Glutamatergic neuron (in vitro differentiated cells): ENCODE measurements at regions not wholly inside any gene's neighbourhood (a gene's known extent, or its start where the extent isn't known, plus 50 kb on each side); places are given as distances from the start of the nearest gene placed in this dataset.

Source experiments
- DNase-seq: peaks from one replicate; pipeline ENCODE4 v3.0.0; 2022
- H3K27ac Mint-ChIP-seq: one replicate; pipeline ENCODE4 v1.8.0; 2020; ENCODE audit warnings: mild to moderate bottlenecking, mixed read lengths, inconsistent platforms; ENCODE audit not compliant: unreplicated experiment
- H3K27me3 Mint-ChIP-seq: one replicate; pipeline ENCODE4 v1.8.0; 2020; ENCODE audit warnings: mild to moderate bottlenecking, moderate library complexity, mixed read lengths, inconsistent platforms; ENCODE audit not compliant: unreplicated experiment
- H3K36me3 Mint-ChIP-seq: one replicate; pipeline ENCODE4 v1.8.0; 2020; ENCODE audit warnings: mild to moderate bottlenecking, mixed read lengths, inconsistent platforms; ENCODE audit not compliant: unreplicated experiment
- H3K4me1 Mint-ChIP-seq: one replicate; pipeline ENCODE4 v1.8.0; 2020; ENCODE audit warnings: mild to moderate bottlenecking, low read depth, mixed read lengths, inconsistent platforms; ENCODE audit not compliant: unreplicated experiment
- H3K4me3 Mint-ChIP-seq: one replicate; pipeline ENCODE4 v1.8.0; 2020; ENCODE audit warnings: mild to moderate bottlenecking, mixed read lengths, inconsistent platforms; ENCODE audit not compliant: unreplicated experiment
- H3K9me3 Mint-ChIP-seq: one replicate; pipeline ENCODE4 v1.8.0; 2020; ENCODE audit warnings: mild to moderate bottlenecking, moderate library complexity, mixed read lengths, inconsistent platforms; ENCODE audit not compliant: unreplicated experiment
- TF ChIP-seq, protein P1 (sequence below): fragments of 200-600 bp; sonication (generic); IDR thresholded peaks from one replicate; pipeline ENCODE4 v1.5.0; 2021; ENCODE audit not compliant: partially characterized antibody, unreplicated experiment

DNA sequence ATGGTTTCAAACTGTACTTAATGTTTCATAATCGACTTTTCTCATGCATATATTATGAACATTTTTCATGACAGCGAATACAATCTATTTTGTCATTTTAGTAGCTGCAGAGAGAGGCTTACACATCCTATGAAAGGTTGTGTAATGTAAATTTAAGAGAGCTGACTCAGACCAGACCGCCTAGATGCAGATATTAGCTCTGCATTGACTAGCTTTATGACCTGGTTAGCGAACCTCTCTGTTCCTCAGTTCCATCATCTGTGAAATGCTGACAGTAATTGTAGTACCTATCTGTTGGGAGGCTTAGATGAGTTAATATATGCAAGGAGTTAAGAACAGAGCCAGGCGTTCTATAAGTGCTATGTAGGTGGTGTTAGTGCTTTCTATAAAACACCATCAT is 116.2 kb upstream of the RASGRP1 start:
- Mint-ChIP-seq H3K27me3 (peaks cover 1% of the 10 kb centered on the region), H3K27ac (no peak overlapping the region), H3K36me3 (no peaks in the 10 kb centered on the region), H3K4me3 (no peak overlapping the region), H3K4me1 (no peaks in the 10 kb centered on the region), H3K9me3 (no peaks in the 10 kb centered on the region)
- TF ChIP-seq, protein P1, sequence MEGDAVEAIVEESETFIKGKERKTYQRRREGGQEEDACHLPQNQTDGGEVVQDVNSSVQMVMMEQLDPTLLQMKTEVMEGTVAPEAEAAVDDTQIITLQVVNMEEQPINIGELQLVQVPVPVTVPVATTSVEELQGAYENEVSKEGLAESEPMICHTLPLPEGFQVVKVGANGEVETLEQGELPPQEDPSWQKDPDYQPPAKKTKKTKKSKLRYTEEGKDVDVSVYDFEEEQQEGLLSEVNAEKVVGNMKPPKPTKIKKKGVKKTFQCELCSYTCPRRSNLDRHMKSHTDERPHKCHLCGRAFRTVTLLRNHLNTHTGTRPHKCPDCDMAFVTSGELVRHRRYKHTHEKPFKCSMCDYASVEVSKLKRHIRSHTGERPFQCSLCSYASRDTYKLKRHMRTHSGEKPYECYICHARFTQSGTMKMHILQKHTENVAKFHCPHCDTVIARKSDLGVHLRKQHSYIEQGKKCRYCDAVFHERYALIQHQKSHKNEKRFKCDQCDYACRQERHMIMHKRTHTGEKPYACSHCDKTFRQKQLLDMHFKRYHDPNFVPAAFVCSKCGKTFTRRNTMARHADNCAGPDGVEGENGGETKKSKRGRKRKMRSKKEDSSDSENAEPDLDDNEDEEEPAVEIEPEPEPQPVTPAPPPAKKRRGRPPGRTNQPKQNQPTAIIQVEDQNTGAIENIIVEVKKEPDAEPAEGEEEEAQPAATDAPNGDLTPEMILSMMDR: no peak
- DNase-seq: no peak

DNA sequence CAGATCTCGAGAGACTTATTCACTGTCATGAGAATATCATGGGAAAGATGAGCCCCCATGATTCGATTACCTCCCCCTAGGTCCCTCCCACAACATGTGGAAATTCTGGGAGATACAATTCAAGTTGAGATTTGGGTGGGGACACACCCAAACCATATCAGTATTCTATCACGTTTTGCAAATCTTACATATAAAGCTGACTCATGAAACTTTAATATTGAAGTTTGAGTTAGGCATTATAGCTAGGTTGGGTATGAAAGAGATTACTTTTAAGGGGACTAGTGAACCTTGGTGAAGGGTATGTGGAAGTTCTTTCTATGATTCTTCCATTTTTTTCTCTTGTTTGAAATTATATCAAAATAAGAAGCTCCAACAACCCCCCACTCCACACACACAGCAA is 117.7 kb upstream of the RASGRP1 start:
- H3K27ac Mint-ChIP-seq: no peak overlapping the region
- H3K4me1 Mint-ChIP-seq: no peaks in the 10 kb centered on the region
- no peak for DNase-seq
- peaks cover 1% of the 10 kb centered on the region for H3K27me3 Mint-ChIP-seq
- TF ChIP-seq, protein P1: no peak
- H3K4me3 Mint-ChIP-seq: no peak overlapping the region
- H3K9me3 Mint-ChIP-seq: no peaks in the 10 kb centered on the region
- H3K36me3 Mint-ChIP-seq: no peaks in the 10 kb centered on the region

DNA sequence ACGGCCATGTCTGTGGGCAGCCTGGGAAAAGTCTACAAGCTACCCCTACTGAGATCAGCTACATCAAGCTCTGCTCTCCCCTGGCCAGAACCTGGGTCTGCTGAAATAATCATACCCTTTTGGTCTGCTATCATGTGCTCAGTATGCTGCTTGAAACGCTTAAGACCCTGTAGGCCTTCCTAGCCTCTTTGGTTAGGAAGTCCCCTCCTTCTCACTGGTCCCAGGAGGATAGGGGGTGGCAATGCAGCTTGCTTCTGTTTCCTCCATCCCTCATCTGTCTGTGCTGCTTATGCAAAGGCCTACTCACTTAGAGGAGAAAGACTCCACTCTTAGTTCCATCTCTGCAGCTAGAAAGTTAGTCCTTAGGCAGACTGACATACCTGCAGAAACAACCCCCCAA is 118.2 kb upstream of the RASGRP1 start:
- no peak for DNase-seq
- Mint-ChIP-seq H3K27me3 (no peaks in the 10 kb centered on the region), H3K36me3 (no peaks in the 10 kb centered on the region), H3K4me3 (no peak overlapping the region), H3K9me3 (no peaks in the 10 kb centered on the region), H3K27ac (no peak overlapping the region), H3K4me1 (no peaks in the 10 kb centered on the region)
- TF ChIP-seq, protein P1: no peak

DNA sequence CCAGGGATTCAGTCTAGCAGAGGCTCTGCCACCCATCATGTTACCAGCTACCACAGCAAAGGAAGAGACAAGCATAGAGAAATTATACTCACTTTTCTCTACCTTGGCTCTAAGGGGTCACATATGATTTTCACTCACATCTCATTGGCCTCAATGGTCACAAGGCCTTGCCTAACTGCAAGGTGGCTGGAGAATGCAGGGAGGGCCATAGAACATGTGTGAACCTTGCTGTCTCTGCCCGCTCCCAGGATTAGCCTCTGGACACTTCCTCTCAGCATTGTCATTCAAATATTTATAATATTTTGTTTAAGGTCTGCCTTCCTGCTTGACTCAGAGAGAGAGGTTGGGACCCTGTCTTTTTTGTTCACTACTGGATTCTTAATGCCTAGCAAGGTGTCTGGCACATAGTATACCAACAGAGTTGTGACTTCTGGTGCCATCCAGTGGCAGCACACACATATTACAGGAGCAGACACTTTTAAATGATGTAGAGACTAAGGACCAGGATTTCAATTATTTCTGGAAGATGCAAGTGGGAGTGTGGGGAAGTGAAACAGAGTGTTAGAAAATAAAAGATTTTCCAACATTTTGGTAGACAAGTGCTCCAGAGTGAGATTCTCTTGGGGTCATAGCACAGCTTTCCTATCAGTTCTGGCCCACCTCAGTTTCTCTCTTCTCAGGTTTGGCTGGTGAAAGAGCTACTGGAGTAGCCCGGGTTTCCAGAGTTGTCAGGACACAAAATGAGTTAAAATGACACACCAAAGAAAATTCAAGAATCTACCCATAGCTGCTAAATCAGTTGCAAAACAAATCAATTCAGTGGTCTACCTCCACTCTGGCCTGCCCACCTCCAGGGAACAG is 119.0 kb upstream of the RASGRP1 start:
- H3K27ac Mint-ChIP-seq: no peak overlapping the region
- H3K4me1 Mint-ChIP-seq: no peaks in the 10 kb centered on the region
- DNase-seq: peak; percentile 60
- H3K4me3 Mint-ChIP-seq: no peak overlapping the region
- no peaks in the 10 kb centered on the region for H3K27me3 Mint-ChIP-seq
- H3K36me3 Mint-ChIP-seq: no peaks in the 10 kb centered on the region
- TF ChIP-seq, protein P1: peak; percentile 82
- H3K9me3 Mint-ChIP-seq: no peaks in the 10 kb centered on the region

DNA sequence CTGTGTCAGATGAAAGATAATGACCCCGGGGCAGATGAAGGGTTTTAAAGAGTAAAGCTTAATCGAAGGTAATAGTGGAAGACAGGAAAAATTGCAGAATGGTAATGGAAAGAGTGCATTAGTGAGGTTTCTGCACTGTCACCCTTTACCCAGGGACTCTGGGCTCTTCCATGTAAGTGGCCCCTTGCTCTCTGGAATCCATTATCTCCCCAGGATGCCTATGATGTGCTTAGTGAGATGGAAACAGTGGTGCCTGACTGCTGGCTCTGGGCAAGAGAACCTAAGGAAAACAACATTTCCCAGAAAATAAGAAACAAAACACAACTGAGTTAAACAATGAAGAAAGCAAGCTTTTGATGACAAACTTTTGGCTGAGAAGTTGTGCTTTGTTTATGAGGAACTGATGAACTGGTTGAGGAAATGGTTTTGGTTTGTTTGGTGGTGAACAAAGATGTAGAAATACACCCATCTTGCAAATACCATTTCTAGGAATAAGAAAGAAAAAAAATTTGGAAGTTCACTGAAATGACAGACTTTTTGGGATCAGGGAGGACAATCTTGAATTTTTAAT is 119.9 kb upstream of the RASGRP1 start:
- Mint-ChIP-seq H3K4me3 (no peak overlapping the region), H3K36me3 (no peaks in the 10 kb centered on the region), H3K9me3 (no peaks in the 10 kb centered on the region), H3K27ac (no peak overlapping the region), H3K27me3 (no peaks in the 10 kb centered on the region), H3K4me1 (no peaks in the 10 kb centered on the region)
- TF ChIP-seq, protein P1: no peak
- DNase-seq: no peak
